Esophagus (tissue), 2 donors: ENCODE measurements at regions not wholly inside any gene's neighbourhood (a gene's known extent, or its start where the extent isn't known, plus 50 kb on each side); places are given as distances from the start of the nearest gene placed in this dataset.

Source experiments
- H3K27ac ChIP-seq, 2 donors: one replicate each; pipeline ENCODE4 v1.5.1; 2013; ENCODE audit warnings: low read depth in 2 of 2, mild to moderate bottlenecking in 2 of 2, inconsistent platforms in 1 of 2, low read length in 1 of 2, moderate library complexity in 1 of 2
- H3K27me3 ChIP-seq, 2 donors: one replicate each; pipeline ENCODE4 v1.6.1; 2013; ENCODE audit warnings: low read length in 2 of 2, control low read depth in 1 of 2, mild to moderate bottlenecking in 1 of 2; ENCODE audit not compliant: insufficient read depth in 2 of 2, control insufficient read depth in 1 of 2
- H3K36me3 ChIP-seq, 2 donors: one replicate each; pipeline ENCODE4 v1.6.1; 2013; ENCODE audit warnings: low read length in 1 of 2; ENCODE audit not compliant: control insufficient read depth in 2 of 2, insufficient read depth in 2 of 2
- H3K4me1 ChIP-seq, 2 donors: one replicate each; pipeline ENCODE4 v1.6.1; 2013; ENCODE audit warnings: low read length in 1 of 2; ENCODE audit not compliant: control insufficient read depth in 2 of 2, insufficient read depth in 2 of 2
- H3K4me3 ChIP-seq, 2 donors: one replicate each; pipeline ENCODE4 v1.5.1; 2013; ENCODE audit warnings: low read length in 2 of 2, mild to moderate bottlenecking in 2 of 2, low read depth in 1 of 2, moderate library complexity in 1 of 2
- H3K9me3 ChIP-seq, 2 donors: one replicate each; pipeline ENCODE4 v1.6.1; 2013; ENCODE audit warnings: mild to moderate bottlenecking in 2 of 2, low read depth in 1 of 2, low read length in 1 of 2, moderate library complexity in 1 of 2; ENCODE audit not compliant: control insufficient read depth in 2 of 2, insufficient read depth in 1 of 2
- whole genome bisulfite sequencing, 2 donors: extraction: QIAGEN DNeasy Blood & Tissue Kit; methylation state at CpG; one replicate each; pipeline ENCODE4 v1.1.7; 2013; 5-methylcytosine and 5-hydroxymethylcytosine counted together
- donor health status: healthy with polysubstance abuse.
- donor health status: Bipolar disorder and iron deficiency.

- H3K4me3 ChIP-seq: no peak overlapping the region
- no peaks in the 10 kb centered on the region for H3K27me3 ChIP-seq
- no peaks in the 10 kb centered on the region for H3K4me1 ChIP-seq
- WGBS, 2 donors: 88 to 90% methylated on average over 2 of the region's 2 CpGs
- H3K9me3 ChIP-seq: no peaks in the 10 kb centered on the region
- H3K36me3 ChIP-seq: no peaks in the 10 kb centered on the region
- H3K27ac ChIP-seq: no peak overlapping the region
Measured at GRCh38 chr15:96027501-96027900, 303.0 kb upstream of the NR2F2 start.

GRCh38 chr15:96028620-96029019 lies 301.9 kb upstream of the NR2F2 start:
- H3K36me3 ChIP-seq: no peaks in the 10 kb centered on the region
- no peaks in the 10 kb centered on the region for H3K4me1 ChIP-seq
- no peak overlapping the region for H3K27ac ChIP-seq
- no peak overlapping the region for H3K4me3 ChIP-seq
- 85 to 89% methylated on average over 2 of the region's 2 CpGs for WGBS, 2 donors
- H3K27me3 ChIP-seq: no peaks in the 10 kb centered on the region
- no peaks in the 10 kb centered on the region for H3K9me3 ChIP-seq

GRCh38 chr15:96029172-96029571 lies 301.3 kb upstream of the NR2F2 start:
- no peak overlapping the region for H3K27ac ChIP-seq
- no peaks in the 10 kb centered on the region for H3K36me3 ChIP-seq
- no peak overlapping the region for H3K4me3 ChIP-seq
- no peaks in the 10 kb centered on the region for H3K27me3 ChIP-seq
- no peaks in the 10 kb centered on the region for H3K4me1 ChIP-seq
- H3K9me3 ChIP-seq: no peaks in the 10 kb centered on the region

GRCh38 chr15:96031426-96032110 lies 298.9 kb upstream of the NR2F2 start:
- 80 to 89% methylated on average over 5 of the region's 5 CpGs for WGBS, 2 donors
- Histone ChIP-seq H3K27me3 (no peaks in the 10 kb centered on the region), H3K4me3 (no peak overlapping the region), H3K27ac (no peak overlapping the region), H3K4me1 (no peaks in the 10 kb centered on the region), H3K9me3 (no peaks in the 10 kb centered on the region), H3K36me3 (no peaks in the 10 kb centered on the region)

GRCh38 chr15:96035091-96035490 lies 295.4 kb upstream of the NR2F2 start:
- WGBS, 2 donors: 80 to 83% methylated on average over 4 of the region's 4 CpGs
- H3K36me3 ChIP-seq: no peaks in the 10 kb centered on the region
- no peaks in the 10 kb centered on the region for H3K27me3 ChIP-seq
- H3K4me1 ChIP-seq: no peaks in the 10 kb centered on the region
- H3K9me3 ChIP-seq: no peaks in the 10 kb centered on the region
- no peak overlapping the region for H3K4me3 ChIP-seq
- H3K27ac ChIP-seq: no peak overlapping the region

- H3K4me1 ChIP-seq: no peaks in the 10 kb centered on the region
- H3K36me3 ChIP-seq: no peaks in the 10 kb centered on the region
- no peaks in the 10 kb centered on the region for H3K27me3 ChIP-seq
- no peak overlapping the region for H3K4me3 ChIP-seq
- H3K9me3 ChIP-seq: no peaks in the 10 kb centered on the region
- no peak overlapping the region for H3K27ac ChIP-seq
- 70 to 81% methylated on average over 5 of the region's 5 CpGs for WGBS, 2 donors
Measured at GRCh38 chr15:96035635-96036034, 294.9 kb upstream of the NR2F2 start.

GRCh38 chr15:96037584-96037983 lies 292.9 kb upstream of the NR2F2 start:
- Histone ChIP-seq H3K9me3 (no peaks in the 10 kb centered on the region), H3K27ac (no peak overlapping the region), H3K36me3 (no peaks in the 10 kb centered on the region), H3K27me3 (no peaks in the 10 kb centered on the region), H3K4me3 (no peak overlapping the region), H3K4me1 (no peaks in the 10 kb centered on the region)
- WGBS, 2 donors: 75 to 79% methylated on average over 4 of the region's 4 CpGs

- Histone ChIP-seq H3K4me3 (no peak overlapping the region), H3K9me3 (no peaks in the 10 kb centered on the region), H3K36me3 (no peaks in the 10 kb centered on the region), H3K4me1 (no peaks in the 10 kb centered on the region), H3K27me3 (no peaks in the 10 kb centered on the region), H3K27ac (no peak overlapping the region)
- 2 to 81% methylated on average over 1 of the region's 1 CpG for WGBS, 2 donors
Measured at GRCh38 chr15:96038131-96038530, 292.4 kb upstream of the NR2F2 start.

- no peaks in the 10 kb centered on the region for H3K9me3 ChIP-seq
- 75 to 77% methylated on average over 5 of the region's 5 CpGs for WGBS, 2 donors
- no peaks in the 10 kb centered on the region for H3K4me1 ChIP-seq
- no peak overlapping the region for H3K27ac ChIP-seq
- H3K4me3 ChIP-seq: no peak overlapping the region
- H3K36me3 ChIP-seq: no peaks in the 10 kb centered on the region
- H3K27me3 ChIP-seq: no peaks in the 10 kb centered on the region
Measured at GRCh38 chr15:96038650-96039049, 291.9 kb upstream of the NR2F2 start.

- H3K9me3 ChIP-seq: no peaks in the 10 kb centered on the region
- no peak overlapping the region for H3K4me3 ChIP-seq
- 78 to 79% methylated on average over 3 of the region's 3 CpGs for WGBS, 2 donors
- H3K4me1 ChIP-seq: no peaks in the 10 kb centered on the region
- no peak overlapping the region for H3K27ac ChIP-seq
- H3K27me3 ChIP-seq: no peaks in the 10 kb centered on the region
- H3K36me3 ChIP-seq: no peaks in the 10 kb centered on the region
Measured at GRCh38 chr15:96041982-96042733, 288.3 kb upstream of the NR2F2 start.
